ENCODE measurements at regions not wholly inside any gene's neighbourhood (a gene's known extent, or its start where the extent isn't known, plus 50 kb on each side); places are given as distances from the start of the nearest gene placed in this dataset.

GRCh38 chr20:51306081-51306480, 236.4 kb downstream of the NFATC2 start:
- H3K27ac ChIP-seq, result no peak overlapping the region
- H3K9ac ChIP-seq, result no peak overlapping the region
- peak overlapping the region; percentile 37 for H3K4me2 ChIP-seq
- H3K27me3 Mint-ChIP-seq (ENCODE audit: insufficient read depth, low read depth), result peaks cover 14% of the 10 kb centered on the region
- H3K9me3 Mint-ChIP-seq, result peaks cover 9% of the 10 kb centered on the region
- no peaks in the 10 kb centered on the region for H3K27me3 ChIP-seq
- peaks cover 20% of the 10 kb centered on the region for H3K4me1 Mint-ChIP-seq
- DNase-seq (ENCODE audit: low spot score), result no peak
- H3K27ac Mint-ChIP-seq, result peak overlapping the region; percentile 57
- no peaks in the 10 kb centered on the region for H4K20me1 ChIP-seq (ENCODE audit: low read depth)
- H3K36me3 ChIP-seq, result no peaks in the 10 kb centered on the region
- H3K4me1 ChIP-seq, result peaks cover 31% of the 10 kb centered on the region
- no peaks in the 10 kb centered on the region for H3K9me3 ChIP-seq (ENCODE audit: low read depth)
- peak overlapping the region; percentile 29 for H3K4me3 Mint-ChIP-seq
- H3K4me3 ChIP-seq, result no peak overlapping the region
- no peaks in the 10 kb centered on the region for H3K79me2 ChIP-seq (ENCODE audit: low read depth)
- H2AFZ ChIP-seq (replicated peaks), result no peak overlapping the region
- peaks cover 12% of the 10 kb centered on the region for H3F3A ChIP-seq (ENCODE audit: low read depth)
- TF ChIP-seq EZH2 (IDR thresholded peaks at IDR 0.05) (no peak), EZH2phosphoT487 (IDR thresholded peaks at IDR 0.05) (no peak)
- no peaks in the 10 kb centered on the region for H3K36me3 Mint-ChIP-seq

DNA sequence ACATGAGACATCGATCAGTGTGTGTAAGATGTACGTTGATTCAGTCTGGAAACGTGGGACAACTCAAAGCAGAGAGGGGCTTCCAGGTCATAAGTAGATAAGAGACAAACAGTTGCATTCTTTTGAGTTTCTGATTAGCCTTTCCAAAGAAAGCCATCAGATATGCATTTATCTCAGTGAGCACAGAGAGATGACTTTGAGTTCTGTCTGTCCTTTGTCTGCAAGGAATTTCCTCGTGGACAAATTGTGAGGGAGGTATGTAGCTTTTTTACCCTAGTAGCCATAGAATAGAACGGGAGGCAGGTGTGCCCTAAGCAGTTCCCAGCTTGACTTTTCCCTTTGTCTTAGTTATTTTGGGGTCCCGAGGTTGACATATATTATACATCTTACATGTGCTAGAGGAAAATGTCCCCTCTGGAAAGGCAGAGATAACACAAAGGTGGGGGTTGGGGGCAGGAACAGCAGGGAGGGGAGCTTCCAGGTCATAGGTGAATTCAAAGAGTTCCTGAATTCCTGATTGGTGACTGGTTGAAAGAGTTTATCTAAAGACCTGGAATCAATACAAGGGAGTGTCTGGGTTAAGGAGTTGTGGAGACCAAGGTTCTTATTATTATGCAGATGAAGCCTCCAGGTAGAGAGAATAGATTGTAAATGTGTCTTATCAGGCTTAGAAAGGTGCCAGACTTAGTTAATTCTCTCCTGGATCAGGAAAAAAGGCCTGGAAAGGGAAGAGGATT, 237.0 kb downstream of the NFATC2 start:
- H3K9me3 Mint-ChIP-seq, result peaks cover 13% of the 10 kb centered on the region
- no peak overlapping the region for H3K27ac Mint-ChIP-seq
- H3K27ac ChIP-seq, result no peak overlapping the region

DNA sequence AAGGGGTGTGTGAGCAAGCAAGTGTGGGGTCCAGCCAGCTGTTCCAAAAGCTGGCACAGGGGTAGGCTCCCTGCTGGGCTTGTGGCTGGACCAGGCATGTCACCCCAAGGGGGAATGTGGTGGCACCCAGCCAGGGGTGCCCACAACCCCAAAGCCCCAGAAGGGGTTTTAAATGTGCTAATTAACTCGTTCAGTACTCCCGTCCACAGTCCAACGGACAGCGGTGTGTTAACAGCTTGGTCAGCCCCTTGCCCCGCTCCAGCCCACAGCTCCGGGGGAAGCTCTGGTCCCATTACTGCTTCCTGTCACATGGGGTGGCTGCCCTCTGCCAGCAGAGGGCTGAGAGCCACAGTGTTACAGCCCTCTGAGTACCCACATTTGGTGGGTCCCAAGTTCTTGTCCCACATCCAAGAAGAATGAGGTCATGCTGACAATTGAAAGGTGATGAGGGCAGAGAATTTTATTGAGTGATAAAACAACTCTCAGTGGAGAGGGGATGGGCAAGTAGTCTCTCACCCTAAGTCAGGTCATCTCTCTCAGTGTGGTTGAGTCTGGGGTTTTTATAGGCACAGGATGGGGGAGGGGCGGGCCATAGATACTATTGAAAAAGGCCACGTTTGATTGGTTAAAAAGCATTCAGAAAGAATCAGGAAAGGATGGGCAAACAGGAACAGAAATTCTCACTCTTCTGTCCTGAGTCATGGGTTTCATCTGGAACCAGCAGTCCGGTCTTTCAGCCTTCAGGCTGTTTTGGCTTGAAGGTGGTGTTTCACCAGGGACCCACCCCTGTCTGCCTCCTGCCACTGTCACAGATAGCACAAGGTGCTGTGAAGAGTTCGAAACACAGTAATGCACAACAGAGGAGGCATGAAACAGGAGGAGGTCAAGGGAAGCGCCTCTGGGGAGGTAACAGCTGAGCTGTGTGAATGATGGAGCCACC, 238.5 kb downstream of the NFATC2 start:
- TF ChIP-seq EZH2phosphoT487 (IDR thresholded peaks at IDR 0.05) (no peak), EZH2 (IDR thresholded peaks at IDR 0.05) (no peak)
- TF ChIP-seq, protein P1, sequence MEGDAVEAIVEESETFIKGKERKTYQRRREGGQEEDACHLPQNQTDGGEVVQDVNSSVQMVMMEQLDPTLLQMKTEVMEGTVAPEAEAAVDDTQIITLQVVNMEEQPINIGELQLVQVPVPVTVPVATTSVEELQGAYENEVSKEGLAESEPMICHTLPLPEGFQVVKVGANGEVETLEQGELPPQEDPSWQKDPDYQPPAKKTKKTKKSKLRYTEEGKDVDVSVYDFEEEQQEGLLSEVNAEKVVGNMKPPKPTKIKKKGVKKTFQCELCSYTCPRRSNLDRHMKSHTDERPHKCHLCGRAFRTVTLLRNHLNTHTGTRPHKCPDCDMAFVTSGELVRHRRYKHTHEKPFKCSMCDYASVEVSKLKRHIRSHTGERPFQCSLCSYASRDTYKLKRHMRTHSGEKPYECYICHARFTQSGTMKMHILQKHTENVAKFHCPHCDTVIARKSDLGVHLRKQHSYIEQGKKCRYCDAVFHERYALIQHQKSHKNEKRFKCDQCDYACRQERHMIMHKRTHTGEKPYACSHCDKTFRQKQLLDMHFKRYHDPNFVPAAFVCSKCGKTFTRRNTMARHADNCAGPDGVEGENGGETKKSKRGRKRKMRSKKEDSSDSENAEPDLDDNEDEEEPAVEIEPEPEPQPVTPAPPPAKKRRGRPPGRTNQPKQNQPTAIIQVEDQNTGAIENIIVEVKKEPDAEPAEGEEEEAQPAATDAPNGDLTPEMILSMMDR (IDR thresholded peaks at IDR 0.05), result no peak
- Mint-ChIP-seq H3K4me3 (no peak overlapping the region), H3K4me1 (peaks cover 19% of the 10 kb centered on the region), H3K9me3 (peaks cover 19% of the 10 kb centered on the region), H3K27ac (no peak overlapping the region), H3K36me3 (no peaks in the 10 kb centered on the region), H3K27me3 (ENCODE audit: insufficient read depth, low read depth) (peaks cover 15% of the 10 kb centered on the region)
- Histone ChIP-seq H4K20me1 (ENCODE audit: low read depth) (no peaks in the 10 kb centered on the region), H3K27me3 (no peaks in the 10 kb centered on the region), H3K79me2 (ENCODE audit: low read depth) (no peaks in the 10 kb centered on the region), H3K4me2 (no peak overlapping the region), H3K9me3 (ENCODE audit: low read depth) (peaks cover 2% of the 10 kb centered on the region), H3K4me3 (no peak overlapping the region), H3K36me3 (no peaks in the 10 kb centered on the region), H3K4me1 (peaks cover 30% of the 10 kb centered on the region), H3F3A (ENCODE audit: low read depth) (peaks cover 12% of the 10 kb centered on the region), H3K9ac (no peak overlapping the region), H2AFZ (replicated peaks) (no peak overlapping the region), H3K27ac (no peak overlapping the region)
- no peak for DNase-seq (ENCODE audit: low spot score)

More for the DNA sequence above, 237.0 kb downstream of the NFATC2 start:
- H3K79me2 ChIP-seq (ENCODE audit: low read depth), result no peaks in the 10 kb centered on the region
- H3K4me3 ChIP-seq, result no peak overlapping the region
- H3K36me3 ChIP-seq, result no peaks in the 10 kb centered on the region
- DNase-seq (ENCODE audit: low spot score), result no peak
- no peak overlapping the region for H2AFZ ChIP-seq (replicated peaks)
- no peaks in the 10 kb centered on the region for H3K9me3 ChIP-seq (ENCODE audit: low read depth)
- peaks cover 20% of the 10 kb centered on the region for H3K4me1 Mint-ChIP-seq
- no peaks in the 10 kb centered on the region for H4K20me1 ChIP-seq (ENCODE audit: low read depth)
- no peaks in the 10 kb centered on the region for H3K27me3 ChIP-seq
- H3K4me2 ChIP-seq, result peak overlapping the region; percentile 37
- no peak overlapping the region for H3K9ac ChIP-seq
- H3K4me1 ChIP-seq, result peaks cover 31% of the 10 kb centered on the region
- peaks cover 14% of the 10 kb centered on the region for H3K27me3 Mint-ChIP-seq (ENCODE audit: insufficient read depth, low read depth)
- peaks cover 12% of the 10 kb centered on the region for H3F3A ChIP-seq (ENCODE audit: low read depth)
- no peak for TF ChIP-seq EZH2 (IDR thresholded peaks at IDR 0.05)
- TF ChIP-seq, protein P1 (IDR thresholded peaks at IDR 0.05), result no peak
- TF ChIP-seq EZH2phosphoT487 (IDR thresholded peaks at IDR 0.05), result no peak
- no peaks in the 10 kb centered on the region for H3K36me3 Mint-ChIP-seq
- no peak overlapping the region for H3K4me3 Mint-ChIP-seq
